HepG2 (cell line): ENCODE measurements at regions not wholly inside any gene's neighbourhood (a gene's known extent, or its start where the extent isn't known, plus 50 kb on each side); places are given as distances from the start of the nearest gene placed in this dataset.

Source experiments
- ATAC-seq: fragments of 200-7000 bp; cut with Tn5 transposase; 3 replicates; pipeline ENCODE4 v1.9.1; 2020; ENCODE audit warnings: mild to moderate bottlenecking, moderate library complexity
- BruUV-seq: library from RNA; stranded (reverse); fragments of 400-500 nt; replicated peaks from 2 replicates; lab custom pipeline; 2021; lab: Mats Ljungman, UMichigan
- CTCF ChIA-PET: fragments of 300-600 bp; formaldehyde crosslinking; extraction: SDS; loops from one replicate; lab custom pipeline; 2021; ENCODE audit warnings: low total read pairs, inconsistent platforms, low intra/inter-chr PET ratio; lab: Yijun Ruan, JAX
- POLR2A ChIA-PET: fragments of 350-600 bp; sonication (Branson Sonifier 250); formaldehyde crosslinking; loops from one replicate; lab custom pipeline; 2020; ENCODE audit warnings: antibody characterized with exemption, inconsistent platforms; lab: Yijun Ruan, JAX
- DNase-seq: peaks from one replicate; pipeline ENCODE4 v3.0.0-alpha.2; 2015; ENCODE audit warnings: low spot score
- FAIRE-seq: peaks from 3 replicates; lab custom pipeline; 2011; peaks lifted over from hg19 to GRCh38; lab: Jason Lieb, UNC
- H2AFZ ChIP-seq: one replicate; pipeline ENCODE4 v1.6.1; 2011; ENCODE audit warnings: low read length, inconsistent platforms
- H3K27ac ChIP-seq: fragments of 300-600 bp; 3 replicates; pipeline ENCODE4 v1.8.0; 2011; ENCODE audit warnings: mixed run types, mild to moderate bottlenecking, mixed read lengths, low read length, inconsistent platforms; ENCODE audit not compliant: insufficient read depth; ENCODE audit errors: extremely low read length
- H3K27me3 ChIP-seq, 2 experiments: fragments of 200-600 bp in 1 of 2; 2 replicates in 1 of 2; 3 replicates in 1 of 2; pipeline versions ENCODE4 v1.6.0 to v1.8.0; 2011; ENCODE audit warnings: low read length in 2 of 2, mild to moderate bottlenecking in 2 of 2, moderate library complexity in 2 of 2, inconsistent platforms in 1 of 2; ENCODE audit not compliant: insufficient read depth in 2 of 2, control insufficient read depth in 1 of 2
- H3K36me3 ChIP-seq, 2 experiments: fragments of 200-600 bp in 1 of 2; replicated peaks in 1 of 2; 2 replicates in 1 of 2; 3 replicates in 1 of 2; pipeline versions ENCODE4 v1.5.1 to v1.8.0; 2011; ENCODE audit warnings: low read length in 2 of 2, inconsistent platforms in 1 of 2; ENCODE audit not compliant: insufficient read depth in 2 of 2, control insufficient read depth in 1 of 2
- H3K4me1 ChIP-seq: 2 replicates; pipeline ENCODE4 v1.5.1; 2012; ENCODE audit warnings: low read length, inconsistent platforms; ENCODE audit not compliant: insufficient read depth
- H3K4me2 ChIP-seq: 2 replicates; pipeline ENCODE4 v1.6.0; 2011; ENCODE audit warnings: low read depth, low read length, inconsistent platforms
- H3K4me3 ChIP-seq, 3 experiments: fragments of 200-600 bp in 1 of 3; sonication (generic), shearing (Covaris generic) in 1 of 3; replicated peaks in 1 of 3; 2 replicates each; pipeline ENCODE4 v1.5.1; 2011 to 2016; ENCODE audit warnings: low read length in 3 of 3, inconsistent platforms in 2 of 3, low read depth in 2 of 3, mild to moderate bottlenecking in 2 of 3, control low read depth in 1 of 3, mixed read lengths in 1 of 3; ENCODE audit not compliant: insufficient read depth in 1 of 3
- H3K79me2 ChIP-seq: one replicate; pipeline ENCODE4 v1.6.1; 2011; ENCODE audit warnings: low read length, inconsistent platforms; ENCODE audit not compliant: insufficient read depth
- H3K9ac ChIP-seq: 2 replicates; pipeline ENCODE4 v1.6.0; 2011; ENCODE audit warnings: mild to moderate bottlenecking, low read depth, low read length, inconsistent platforms; ENCODE audit not compliant: insufficient read depth
- H3K9me3 ChIP-seq: 2 replicates; pipeline ENCODE4 v1.5.1; 2012; ENCODE audit warnings: mild to moderate bottlenecking, low read length
- H4K20me1 ChIP-seq: 2 replicates; pipeline ENCODE4 v1.6.0; 2011; ENCODE audit warnings: inconsistent platforms, mild to moderate bottlenecking, low read length, moderate library complexity; ENCODE audit not compliant: insufficient read depth
- EHMT2 ChIP-seq: fragments of 200-600 bp; sonication (generic); IDR thresholded peaks from 2 replicates; pipeline ENCODE4 v1.7.0; 2017; ENCODE audit warnings: antibody characterized with exemption, low read depth, low read length, borderline replicate concordance
- GPN1 ChIP-seq: sonication (generic); formaldehyde crosslinking; IDR thresholded peaks from 2 replicates; pipeline ENCODE4 v1.5.1; 2020; ENCODE audit warnings: missing genetic modification reagents, borderline replicate concordance
- HNF1B ChIP-seq: sonication (generic); formaldehyde crosslinking; IDR thresholded peaks from 2 replicates; pipeline ENCODE4 v1.5.1; 2020; ENCODE audit warnings: mild to moderate bottlenecking, moderate library complexity, missing genetic modification reagents
- HOXA3 ChIP-seq: sonication (generic); formaldehyde crosslinking; IDR thresholded peaks from 2 replicates; pipeline ENCODE4 v1.5.0; 2020; ENCODE audit warnings: missing genetic modification reagents
- KDM4B ChIP-seq: sonication (generic); formaldehyde crosslinking; IDR thresholded peaks from 2 replicates; pipeline ENCODE4 v1.4.0; 2020; ENCODE audit warnings: missing genetic modification reagents
- RAD51 ChIP-seq: fragments of 450-650 bp; IDR thresholded peaks from 2 replicates; pipeline ENCODE4 v1.6.1; 2016; ENCODE audit warnings: borderline replicate concordance
- SMAD1 ChIP-seq: sonication (generic); formaldehyde crosslinking; IDR thresholded peaks from 2 replicates; pipeline ENCODE4 v1.4.0; 2020; ENCODE audit warnings: missing genetic modification reagents, low read depth, mild to moderate bottlenecking, borderline replicate concordance
- SOX6 ChIP-seq, 2 experiments: fragments of 450-650 bp in 1 of 2; sonication (generic) in 1 of 2; formaldehyde crosslinking in 1 of 2; IDR thresholded peaks; 2 replicates each; pipeline versions ENCODE4 v1.4.0 to v1.6.1; 2017 to 2020; ENCODE audit warnings: antibody characterized with exemption in 1 of 2, mild to moderate bottlenecking in 1 of 2, missing genetic modification reagents in 1 of 2
- ZNF121 ChIP-seq: sonication (generic); formaldehyde crosslinking; IDR thresholded peaks from 2 replicates; pipeline ENCODE4 v1.5.0; 2020; ENCODE audit warnings: mild to moderate bottlenecking, missing genetic modification reagents
- ZNF281 ChIP-seq: sonication (generic); formaldehyde crosslinking; IDR thresholded peaks from 2 replicates; pipeline ENCODE4 v1.4.0; 2020; ENCODE audit warnings: missing genetic modification reagents, borderline replicate concordance
- ZNF3 ChIP-seq: IDR thresholded peaks from 2 replicates; pipeline ENCODE4 v1.7.0; 2017; ENCODE audit warnings: inconsistent platforms
- ZNF331 ChIP-seq: sonication (generic); formaldehyde crosslinking; IDR thresholded peaks from 2 replicates; pipeline ENCODE4 v1.4.0; 2020; ENCODE audit warnings: missing genetic modification reagents
- ZNF549 ChIP-seq: sonication (generic); formaldehyde crosslinking; IDR thresholded peaks from 2 replicates; pipeline ENCODE4 v1.5.0; 2020; ENCODE audit warnings: missing genetic modification reagents
- ZNF629 ChIP-seq: sonication (generic); formaldehyde crosslinking; conservative IDR thresholded peaks from 2 replicates; pipeline ENCODE4 v1.5.0; 2020; ENCODE audit warnings: missing genetic modification reagents
- WGBS: methylation state at CpG from one replicate; pipeline ENCODE4 v1.1.6; 2017; ENCODE audit warnings: low lambda C conversion rate; 5-methylcytosine and 5-hydroxymethylcytosine counted together
- in situ Hi-C: cut with HindIII; loops from 2 replicates; pipeline ENCODE4 v1.10.0; 2017; ENCODE audit warnings: low pct_unique_long_range_greater_than_20kb; ENCODE audit not compliant: extremely low pct_ligation_motif_present
- intact Hi-C: fragments of 100-400 bp; cut with micrococcal nuclease; formaldehyde crosslinking; loops from one replicate; pipeline ENCODE4 v1.10.0; 2022; ENCODE audit not compliant: unreplicated experiment
- TF ChIP-seq, protein P1 (sequence below): sonication (generic); formaldehyde crosslinking; IDR thresholded peaks from 2 replicates; pipeline ENCODE4 v1.8.1; 2023; ENCODE audit warnings: mild to moderate bottlenecking, missing genetic modification reagents

GRCh38 chr16:48445782-48446533 is 60.7 kb upstream of the SIAH1 start:
- intact Hi-C loops = no loop called here
- CTCF ChIA-PET = no interaction called here
- no peak for TF ChIP-seq SMAD1
- TF ChIP-seq SOX6 (IDR thresholded peaks at IDR 0.05) = no peak
- no peak for TF ChIP-seq SOX6 (CRISPR knock-in tag; IDR thresholded peaks at IDR 0.05)
- no peak for TF ChIP-seq ZNF549
- peak; percentile 79 for TF ChIP-seq ZNF629 (CRISPR knock-in tag)
- TF ChIP-seq, protein P1, sequence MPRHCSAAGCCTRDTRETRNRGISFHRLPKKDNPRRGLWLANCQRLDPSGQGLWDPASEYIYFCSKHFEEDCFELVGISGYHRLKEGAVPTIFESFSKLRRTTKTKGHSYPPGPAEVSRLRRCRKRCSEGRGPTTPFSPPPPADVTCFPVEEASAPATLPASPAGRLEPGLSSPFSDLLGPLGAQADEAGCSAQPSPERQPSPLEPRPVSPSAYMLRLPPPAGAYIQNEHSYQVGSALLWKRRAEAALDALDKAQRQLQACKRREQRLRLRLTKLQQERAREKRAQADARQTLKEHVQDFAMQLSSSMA (CRISPR knock-in tag) = no peak
- TF ChIP-seq EHMT2 = no peak
- TF ChIP-seq ZNF3 (CRISPR knock-in tag) = 0 out of 2 replicates have a peak, but pooled peaks have one; percentile 53
- no peak for TF ChIP-seq HNF1B (CRISPR knock-in tag)
- TF ChIP-seq GPN1 (CRISPR knock-in tag) = no peak
- no peak for TF ChIP-seq ZNF331 (CRISPR knock-in tag)
- TF ChIP-seq ZNF121 (CRISPR knock-in tag) = peak; percentile 79
- TF ChIP-seq ZNF281 = no peak
- no peak for TF ChIP-seq HOXA3 (CRISPR knock-in tag)
- TF ChIP-seq KDM4B = no peak
- TF ChIP-seq RAD51 = no peak

More at GRCh38 chr16:48445782-48446533, 60.7 kb upstream of the SIAH1 start:
- ATAC-seq (no peak), FAIRE-seq (no peak), DNase-seq (no peak)
- no peaks in the 10 kb centered on the region for H3K9me3 ChIP-seq
- no peaks in the 10 kb centered on the region for H3K36me3 ChIP-seq
- no peak overlapping the region for H3K4me2 ChIP-seq
- in situ Hi-C loops = no loop called here
- H3K4me1 ChIP-seq = peaks cover 80% of the 10 kb centered on the region
- no peaks in the 10 kb centered on the region for H3K79me2 ChIP-seq
- WGBS = 64% methylated on average over 8 of the region's 8 CpGs
- no peaks in the 10 kb centered on the region for H4K20me1 ChIP-seq
- H3K4me3 ChIP-seq = no peak overlapping the region
- H2AFZ ChIP-seq = no peak overlapping the region
- H3K27ac ChIP-seq = no peak overlapping the region
- 0 out of 5 replicates have a peak, but pooled peaks cover 0 to 1% of the 10 kb centered on the region in 2 experiments for H3K27me3 ChIP-seq
- POLR2A ChIA-PET = no interaction called here
- no peak overlapping the region for H3K9ac ChIP-seq
- BruUV-seq = no TSS peak
